NCI-H226 (cell line): ENCODE measurements at regions not wholly inside any gene's neighbourhood (a gene's known extent, or its start where the extent isn't known, plus 50 kb on each side); places are given as distances from the start of the nearest gene placed in this dataset.
"Not testable (repeated sequence)": the region's sequence is repeated elsewhere in the genome, so short reads cannot be mapped to it uniquely, and the experiment has no call there.

ENCODE experiments used
- DNase-seq: peaks from one replicate; pipeline ENCODE4 v3.0.0-alpha.2; 2015

DNA sequence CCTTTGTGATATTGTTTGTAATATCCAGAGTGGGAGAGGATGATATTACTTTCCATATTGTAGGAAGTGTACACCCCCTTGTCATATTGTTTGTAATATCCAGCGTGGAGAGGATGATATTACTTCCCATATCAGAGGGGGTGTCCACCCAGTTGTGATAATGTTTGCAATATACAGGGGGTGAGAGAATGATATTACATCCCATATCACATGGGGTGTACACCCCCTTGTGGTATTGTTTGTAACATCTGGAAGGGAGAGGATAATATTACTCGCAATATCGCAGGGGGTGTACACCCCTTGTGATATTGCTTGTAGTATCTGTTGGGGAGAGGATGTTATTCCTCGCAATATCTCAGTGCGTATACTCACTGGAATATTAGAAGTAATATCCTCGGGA is 61.5 kb downstream of the PRSS23 start:
- DNase-seq, result no peak

DNA sequence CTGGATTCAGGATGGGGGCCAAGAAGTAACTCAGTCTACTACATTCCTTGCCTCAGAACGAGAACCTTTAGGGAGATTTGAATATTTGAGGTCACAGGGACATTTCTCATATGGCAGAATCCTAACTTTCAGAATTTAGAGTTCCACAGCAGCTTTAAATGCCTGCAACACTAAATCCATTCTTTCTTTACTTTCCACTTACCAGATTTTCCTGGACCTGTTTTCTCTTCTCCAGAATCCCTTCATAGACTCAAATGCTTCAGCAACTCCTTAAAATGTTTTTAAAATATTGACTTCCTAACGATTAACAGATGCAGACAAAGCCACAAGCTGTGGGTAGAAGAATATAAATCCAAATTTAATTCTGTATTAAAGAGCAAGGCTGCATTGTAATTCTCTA is 63.1 kb downstream of the PRSS23 start:
- no peak for DNase-seq

DNA sequence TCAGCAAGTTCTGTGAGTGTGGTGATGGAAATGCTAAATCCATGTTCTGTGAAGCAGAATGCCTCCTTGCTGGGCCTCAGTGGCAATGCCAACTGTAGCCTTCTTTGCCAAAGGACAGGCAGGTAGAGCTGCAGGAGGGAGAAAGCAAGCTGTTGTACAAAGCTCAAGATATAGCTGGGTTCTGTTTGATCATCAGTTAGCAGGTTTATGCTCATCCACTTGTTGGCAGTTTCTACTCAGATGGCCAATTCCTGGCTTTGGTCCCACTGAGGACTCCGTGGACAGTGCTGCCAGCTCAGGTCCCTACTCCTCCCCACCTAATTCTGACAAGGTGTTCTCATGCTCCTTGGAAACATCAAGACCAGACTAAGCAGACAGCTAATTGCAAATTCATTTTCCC is 65.1 kb downstream of the PRSS23 start:
- no peak for DNase-seq

DNA sequence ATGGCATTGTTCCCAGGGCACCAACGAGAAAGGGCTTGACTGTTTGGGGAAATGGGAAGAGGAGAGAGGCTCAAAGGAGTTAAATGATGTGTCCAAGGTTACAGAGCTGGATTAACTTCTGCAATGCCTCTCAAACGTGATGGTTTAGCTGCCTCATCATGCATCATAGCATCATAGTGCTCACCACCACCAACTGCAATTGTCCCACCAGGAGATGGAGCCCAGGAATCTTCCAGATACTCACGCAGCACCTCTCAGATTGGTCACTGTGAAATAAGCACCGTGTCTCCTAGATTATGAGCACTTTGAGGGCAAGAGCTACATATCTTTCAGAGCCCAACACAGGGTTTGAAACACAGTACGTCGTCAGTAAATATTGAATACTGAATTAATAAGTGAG is 69.2 kb downstream of the PRSS23 start:
- no peak for DNase-seq

DNA sequence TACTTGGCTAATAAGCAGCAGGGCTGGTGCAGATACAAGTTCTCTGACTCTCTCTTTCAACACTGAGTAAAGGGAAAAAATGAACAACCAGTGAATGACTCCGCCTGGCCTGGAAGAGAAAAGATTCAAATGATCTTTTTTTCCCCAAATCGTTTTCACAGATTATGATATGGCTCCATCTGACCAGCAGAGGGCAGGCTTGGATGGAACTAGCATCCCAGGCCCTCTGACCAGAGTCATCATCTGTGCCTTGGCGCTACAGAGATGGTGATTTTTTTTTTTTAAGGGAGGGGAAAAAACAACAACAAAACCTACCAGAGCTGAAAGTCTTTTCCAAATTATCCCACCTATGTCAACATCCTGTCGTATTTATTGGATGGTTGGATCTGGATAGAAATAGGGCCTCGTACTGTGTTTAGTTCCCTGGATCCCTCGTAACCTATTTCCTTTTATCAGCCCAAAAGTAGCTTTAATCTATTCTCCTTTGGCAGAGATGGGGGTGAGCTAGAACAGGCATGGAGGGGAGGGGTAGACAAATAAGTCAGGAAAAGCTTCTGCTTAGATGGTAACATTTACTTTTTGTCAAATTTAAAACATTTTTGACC is 69.7 kb downstream of the PRSS23 start:
- no peak for DNase-seq

DNA sequence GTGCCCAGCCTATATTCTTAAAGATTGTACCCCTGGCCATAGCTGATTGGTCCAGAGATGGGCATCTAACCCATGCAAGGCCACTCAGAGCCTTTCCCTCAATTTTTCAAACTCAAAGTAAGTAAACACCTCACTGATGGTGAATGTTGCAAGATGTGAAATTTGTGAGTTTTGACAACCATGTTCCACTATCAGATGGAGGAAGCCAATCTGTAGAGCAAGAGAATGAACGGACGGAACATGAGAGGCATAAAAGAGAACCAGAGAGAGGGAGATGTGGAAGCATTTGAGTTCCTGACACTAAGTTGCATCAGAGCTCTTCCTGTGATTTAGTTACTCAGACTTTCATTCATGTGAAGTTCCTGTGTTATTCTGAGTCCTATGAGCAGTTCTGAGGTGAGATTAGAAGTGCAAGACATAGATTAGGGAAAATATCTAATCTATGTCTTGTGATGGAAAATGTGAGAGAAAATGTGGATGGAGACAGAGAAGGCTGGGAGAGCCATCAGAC is 73.3 kb downstream of the PRSS23 start:
- no peak for DNase-seq

DNA sequence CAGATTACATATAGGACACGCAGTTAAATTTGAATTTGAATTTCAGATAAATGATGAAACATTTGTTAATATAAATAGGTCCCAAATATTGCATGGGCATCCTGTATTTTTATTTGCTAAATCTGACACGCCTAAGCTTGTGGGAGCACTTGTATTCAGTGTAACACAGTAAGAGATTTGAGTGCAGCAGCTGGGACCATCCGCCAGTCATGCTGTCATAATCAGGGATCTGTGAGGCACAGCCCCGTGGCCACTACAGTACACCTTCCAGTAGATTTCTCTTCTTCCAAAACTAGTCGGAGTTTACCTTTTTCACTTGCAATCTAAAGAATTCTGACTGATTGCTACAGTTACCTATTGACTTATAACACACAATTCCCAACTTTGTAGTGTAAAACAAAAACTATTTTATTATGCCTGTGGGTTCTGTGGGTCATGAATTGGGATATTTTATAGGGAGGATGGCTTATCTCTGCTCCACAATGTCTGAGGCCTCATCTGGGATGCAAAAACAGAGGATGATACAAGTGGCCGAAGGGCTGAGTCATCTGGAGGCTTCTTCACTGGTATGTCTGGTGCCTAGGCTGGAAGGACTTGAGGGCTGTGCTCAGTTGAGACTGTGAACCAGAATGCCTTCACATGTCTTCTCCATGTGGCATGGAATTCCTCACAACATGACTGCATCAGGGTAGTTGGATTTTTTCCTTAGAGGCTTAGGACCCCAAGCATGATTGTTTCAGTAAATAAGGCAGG is 74.1 kb downstream of the PRSS23 start:
- DNase-seq, result no peak

DNA sequence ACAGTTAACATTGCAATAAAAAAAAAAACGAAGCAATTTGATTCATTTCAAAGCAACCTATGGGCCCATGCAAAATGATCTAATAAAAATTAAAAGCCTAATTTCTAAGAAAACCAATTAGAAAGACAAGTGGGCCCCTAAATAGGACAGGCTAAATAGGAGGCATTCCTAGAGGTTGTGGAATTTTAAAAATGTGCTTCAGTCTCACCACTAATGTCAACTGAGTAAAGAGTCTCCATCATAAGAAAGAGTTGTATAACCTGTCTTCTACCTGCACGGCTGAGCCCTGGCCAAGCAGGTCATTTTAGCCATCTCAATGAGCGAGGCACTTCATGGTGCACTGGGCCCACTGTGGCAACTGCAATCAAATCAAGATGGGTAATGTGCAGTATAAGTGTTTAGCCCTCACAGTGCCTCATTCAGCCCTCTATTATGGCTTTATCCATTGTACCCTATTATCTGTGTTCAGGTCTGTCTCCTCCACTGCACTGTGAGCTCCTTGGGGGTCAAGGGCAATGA is 76.4 kb downstream of the PRSS23 start:
- no peak for DNase-seq

DNA sequence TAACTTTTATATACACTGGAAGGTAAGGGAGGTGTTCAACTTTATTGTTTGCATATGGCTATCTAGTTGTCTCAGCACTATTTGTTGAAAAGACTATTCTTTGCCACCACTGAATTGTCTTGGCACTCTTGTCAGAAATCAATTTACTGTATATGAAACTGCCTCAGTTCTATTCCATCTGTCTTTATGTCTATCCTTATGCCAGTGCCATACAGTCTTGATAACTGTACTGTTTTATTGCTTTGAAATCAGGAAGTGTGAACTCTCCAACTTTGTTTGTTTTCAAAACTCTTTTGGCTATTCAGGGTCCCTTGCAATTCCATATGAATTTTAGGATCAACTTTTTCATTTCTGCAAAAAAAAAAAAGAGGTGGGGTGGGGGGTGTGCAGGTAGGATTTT is 77.2 kb downstream of the PRSS23 start:
- no peak for DNase-seq

DNA sequence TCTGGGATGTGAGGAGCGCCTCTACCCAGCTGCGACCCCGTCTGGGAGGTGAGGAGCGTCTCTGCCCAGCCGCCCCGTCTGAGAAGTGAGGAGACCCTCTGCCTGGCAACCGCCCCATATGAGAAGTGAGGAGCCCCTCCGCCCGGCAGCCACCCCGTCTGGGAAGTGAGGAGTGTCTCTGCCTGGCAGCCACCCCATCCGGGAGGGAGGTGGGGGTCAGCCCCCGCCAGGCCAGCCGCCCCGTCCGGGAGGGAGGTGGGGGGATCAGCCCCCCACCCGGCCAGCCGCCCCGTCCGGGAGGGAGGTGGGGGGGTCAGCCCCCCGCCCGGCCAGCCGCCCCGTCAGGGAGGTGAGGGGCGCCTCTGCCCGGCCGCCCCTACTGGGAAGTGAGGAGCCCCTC is 76.0 kb downstream of the FZD4 start:
- DNase-seq, result not testable (repeated sequence)

DNA sequence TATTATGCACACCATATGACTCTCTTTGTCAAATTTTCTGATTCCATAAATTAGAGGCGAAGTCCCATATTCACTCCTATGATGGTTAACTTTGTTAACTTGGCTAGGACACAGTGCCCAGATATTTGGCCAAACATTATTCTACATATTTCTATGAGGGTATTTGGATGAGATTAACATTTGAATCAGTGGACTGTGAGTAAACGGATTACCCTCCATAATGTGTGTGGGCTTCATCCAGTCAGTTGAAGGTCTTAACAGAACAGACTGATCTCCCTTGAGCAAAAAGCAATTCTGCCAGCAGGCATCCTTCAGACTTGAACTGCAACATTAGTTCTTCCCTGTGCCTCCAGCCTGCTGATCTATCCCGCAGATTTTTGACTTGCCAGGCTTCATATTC is 69.9 kb downstream of the FZD4 start:
- no peak for DNase-seq

DNA sequence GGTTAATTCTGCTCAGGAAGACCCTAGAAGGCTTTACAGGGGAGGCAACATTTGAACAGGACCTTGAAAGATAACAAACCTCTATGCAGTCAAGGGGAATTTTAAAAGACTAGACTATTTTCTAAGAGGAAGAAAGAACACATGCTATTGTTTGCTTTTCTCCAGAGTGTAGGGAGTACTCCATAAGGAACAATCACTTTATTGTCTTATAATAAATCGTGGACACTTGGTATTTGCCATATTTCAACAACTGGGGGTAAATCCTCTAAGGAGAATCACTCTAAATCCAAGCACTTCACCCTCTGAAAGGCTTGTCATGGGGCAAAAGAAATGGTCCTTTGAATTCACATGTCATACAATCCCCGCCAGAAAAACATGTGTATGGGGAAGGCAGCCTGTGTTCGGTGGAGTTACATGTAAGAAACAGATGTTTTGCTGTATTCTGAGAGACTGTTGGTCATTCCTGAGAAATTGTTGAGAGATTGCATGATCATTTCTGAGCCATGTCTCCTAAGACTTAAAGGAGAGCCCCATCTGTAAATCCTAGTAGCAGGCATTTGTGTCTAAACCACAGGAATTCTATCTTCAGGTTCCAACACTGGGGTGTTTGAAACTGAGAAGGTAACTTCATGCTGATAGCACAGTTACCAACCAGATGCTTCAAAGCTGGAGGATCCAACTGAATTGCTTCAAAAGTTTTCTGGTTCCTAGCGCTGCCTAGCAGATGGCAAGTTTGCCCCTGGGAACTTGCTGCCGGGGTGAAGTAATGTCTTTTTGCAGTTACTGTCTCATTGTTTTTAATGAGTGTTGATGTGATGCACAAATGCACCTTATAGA is 66.8 kb downstream of the FZD4 start:
- DNase-seq, result peak; percentile 55

DNA sequence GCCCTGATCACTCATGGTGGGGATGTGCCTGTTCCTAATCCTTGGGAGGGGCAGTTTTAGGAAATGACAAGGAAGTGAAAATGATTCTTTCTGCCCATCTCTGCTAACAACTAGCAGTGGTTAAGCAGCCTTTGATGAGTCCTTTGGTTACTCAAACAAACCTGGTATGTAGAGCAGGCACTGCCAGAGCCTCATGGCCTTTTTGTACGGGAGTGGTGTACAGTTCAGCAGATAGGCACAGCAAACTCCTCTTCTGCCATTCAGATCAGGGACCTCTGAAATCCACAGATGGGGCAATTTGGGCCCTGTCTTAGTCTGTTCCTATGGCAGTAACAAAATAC is 66.2 kb downstream of the FZD4 start:
- DNase-seq, result no peak

DNA sequence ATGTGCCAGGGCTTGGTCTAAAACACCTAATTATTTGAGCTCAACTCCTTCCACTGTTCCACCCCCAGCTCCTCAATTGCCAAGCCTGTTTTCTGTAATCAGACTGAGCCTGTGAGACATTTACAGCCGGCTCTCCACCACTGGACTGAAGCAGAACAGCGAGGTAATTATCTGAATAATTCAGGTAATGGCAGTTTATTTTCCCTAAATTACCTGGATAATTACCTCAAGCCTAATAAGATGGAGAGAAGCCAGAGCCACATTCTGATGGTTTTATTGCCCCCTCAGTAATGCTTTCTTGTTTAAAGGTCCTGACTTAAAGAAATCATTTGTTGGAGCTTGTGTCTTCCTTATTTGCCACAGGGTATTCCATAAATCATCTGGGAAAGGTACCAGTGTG is 64.2 kb downstream of the FZD4 start:
- no peak for DNase-seq

DNA sequence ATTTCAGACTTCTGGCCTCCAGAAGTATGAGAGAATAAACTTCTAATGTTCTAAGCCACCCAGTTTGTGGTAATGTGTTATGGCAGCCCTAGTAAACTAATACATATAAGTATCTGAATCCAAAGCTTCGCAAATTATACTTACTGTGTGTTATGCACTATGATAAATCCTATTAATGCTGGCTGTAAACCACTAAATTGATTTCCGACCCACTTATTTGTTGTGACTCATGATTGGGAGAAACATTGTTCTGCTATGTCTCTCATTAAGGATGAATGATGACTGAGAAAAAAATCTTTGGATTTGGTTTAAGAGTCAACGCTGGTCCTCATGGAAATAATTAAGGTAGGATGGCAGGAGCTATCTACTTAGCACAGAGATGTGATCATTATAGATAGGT is 62.0 kb downstream of the FZD4 start:
- no peak for DNase-seq
